ENCODE measurements at regions not wholly inside any gene's neighbourhood (a gene's known extent, or its start where the extent isn't known, plus 50 kb on each side); places are given as distances from the start of the nearest gene placed in this dataset.

DNA sequence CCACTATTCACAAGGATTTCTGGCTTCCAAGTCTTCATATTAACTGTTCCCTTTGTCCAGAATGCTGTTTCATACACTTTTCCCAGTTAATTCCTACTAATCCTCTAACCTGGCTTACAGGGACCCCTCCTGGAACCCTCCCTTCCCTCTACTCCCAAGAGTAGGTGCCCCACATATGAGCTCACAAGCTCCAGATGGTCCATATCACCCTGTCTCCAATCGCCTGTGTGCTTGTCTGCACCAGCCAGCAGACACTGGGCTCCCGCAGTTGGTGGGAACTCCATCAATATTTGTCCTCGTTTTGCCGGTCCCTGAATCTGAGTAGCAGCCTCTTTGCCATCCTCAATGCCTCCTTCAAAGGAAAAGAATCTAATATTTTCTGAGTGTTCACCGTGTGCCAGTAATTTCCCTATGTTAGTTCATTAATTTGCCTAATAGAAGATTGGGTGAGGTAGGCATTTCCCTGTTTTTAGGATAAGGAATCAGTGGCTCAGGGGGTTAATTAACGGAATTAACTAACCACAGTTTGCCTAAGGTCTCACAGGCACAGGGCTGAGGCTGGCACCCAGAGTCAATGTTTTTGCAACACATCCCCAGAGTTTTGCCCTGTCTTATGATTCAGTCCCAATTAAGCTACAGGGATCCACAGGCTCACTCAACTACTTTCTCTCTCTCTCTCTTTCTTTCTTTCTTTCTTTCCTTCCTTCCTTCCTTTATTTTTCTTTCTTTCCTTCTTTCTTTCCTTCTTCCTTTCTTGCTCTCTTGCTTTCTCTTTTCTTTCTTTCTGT lies 141.6 kb upstream of the CYP1B1 start:
- TF ChIP-seq L3MBTL2 (conservative IDR thresholded peaks at IDR 0.05) (no peak), FOXA1 (IDR thresholded peaks at IDR 0.05) (no peak), CTBP1 (IDR thresholded peaks at IDR 0.05; ENCODE audit: borderline replicate concordance) (no peak), FOXM1 (IDR thresholded peaks at IDR 0.05; ENCODE audit: borderline replicate concordance) (no peak), FOXK2 (IDR thresholded peaks at IDR 0.05) (no peak), LEF1 (IDR thresholded peaks at IDR 0.05; ENCODE audit: borderline replicate concordance) (no peak), BHLHE40 (IDR thresholded peaks at IDR 0.05; ENCODE audit: borderline replicate concordance) (no peak), SP1 (IDR thresholded peaks at IDR 0.05) (no peak), ARNT (IDR thresholded peaks at IDR 0.05) (no peak)
- TF ChIP-seq, protein P1, sequence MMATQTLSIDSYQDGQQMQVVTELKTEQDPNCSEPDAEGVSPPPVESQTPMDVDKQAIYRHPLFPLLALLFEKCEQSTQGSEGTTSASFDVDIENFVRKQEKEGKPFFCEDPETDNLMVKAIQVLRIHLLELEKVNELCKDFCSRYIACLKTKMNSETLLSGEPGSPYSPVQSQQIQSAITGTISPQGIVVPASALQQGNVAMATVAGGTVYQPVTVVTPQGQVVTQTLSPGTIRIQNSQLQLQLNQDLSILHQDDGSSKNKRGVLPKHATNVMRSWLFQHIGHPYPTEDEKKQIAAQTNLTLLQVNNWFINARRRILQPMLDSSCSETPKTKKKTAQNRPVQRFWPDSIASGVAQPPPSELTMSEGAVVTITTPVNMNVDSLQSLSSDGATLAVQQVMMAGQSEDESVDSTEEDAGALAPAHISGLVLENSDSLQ (IDR thresholded peaks at IDR 0.05): no peak

Measured in HEK293T (cell line).